Cardiac fibroblast (primary cell): ENCODE measurements at regions not wholly inside any gene's neighbourhood (a gene's known extent, or its start where the extent isn't known, plus 50 kb on each side); places are given as distances from the start of the nearest gene placed in this dataset.
A peak's percentile ranks its signal among the peaks of the same experiment; 100 is the strongest.

Experiments used
- DNase-seq, 2 donors: peaks; one replicate each; pipeline versions ENCODE4 v3.0.0 to v3.0.0-alpha.2; 2010; ENCODE audit warnings: low read depth in 2 of 2
- H3K4me3 ChIP-seq, 2 donors: replicated peaks in 1 of 2; 1 replicate in 1 of 2; 2 replicates in 1 of 2; pipeline ENCODE4 v1.5.1; 2011; ENCODE audit warnings: low read depth in 2 of 2, low read length in 2 of 2, mild to moderate bottlenecking in 2 of 2, moderate library complexity in 1 of 2
- TF ChIP-seq, protein P1 (sequence below): IDR thresholded peaks from one replicate; pipeline ENCODE4 v1.5.1; 2011; ENCODE audit warnings: low read depth, mild to moderate bottlenecking, low read length, inconsistent platforms

DNA sequence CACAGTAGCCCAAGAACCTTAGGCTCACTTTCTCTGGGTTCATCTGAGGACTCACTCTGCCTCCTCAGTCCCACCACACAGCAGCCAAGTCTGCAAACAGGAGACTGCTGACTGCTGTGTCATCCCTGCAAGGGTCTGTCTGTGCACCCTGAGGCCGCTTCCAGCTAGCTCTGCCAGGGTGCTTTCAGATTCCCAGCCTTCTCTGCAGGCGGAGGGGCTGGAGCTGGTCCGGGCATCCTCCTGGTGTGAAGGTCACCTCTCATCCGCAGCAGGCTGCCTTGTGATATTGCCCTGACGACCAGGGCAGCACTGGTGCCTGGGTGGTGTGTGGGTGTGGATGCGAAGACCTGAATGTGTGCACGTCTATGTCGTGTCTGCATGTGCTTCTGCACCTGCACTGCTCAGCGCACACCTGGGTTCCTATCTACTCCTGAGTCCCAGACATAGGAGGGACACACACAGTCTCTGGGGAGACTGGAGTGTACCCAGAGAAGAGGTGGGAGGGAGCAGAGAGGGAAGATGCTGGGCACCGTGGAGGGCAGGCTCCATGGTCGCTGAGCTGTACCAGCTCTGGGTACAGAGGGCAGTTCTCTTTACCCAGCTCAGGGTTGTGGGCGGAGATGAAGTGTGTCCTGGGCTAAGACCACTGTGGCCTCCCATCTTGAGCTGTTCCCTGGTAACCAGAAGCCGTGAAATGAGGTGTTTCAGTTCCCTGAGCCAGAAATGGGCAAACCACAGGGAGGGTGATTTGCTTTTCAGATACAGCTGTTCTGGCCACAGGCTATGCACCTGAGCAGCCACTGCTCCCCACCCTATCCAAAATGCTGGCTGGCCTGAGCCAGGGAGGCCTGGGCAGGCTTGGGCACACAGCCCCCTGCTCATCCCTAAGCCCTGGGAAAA lies 160.9 kb upstream of the CSF3R start:
- TF ChIP-seq, protein P1, sequence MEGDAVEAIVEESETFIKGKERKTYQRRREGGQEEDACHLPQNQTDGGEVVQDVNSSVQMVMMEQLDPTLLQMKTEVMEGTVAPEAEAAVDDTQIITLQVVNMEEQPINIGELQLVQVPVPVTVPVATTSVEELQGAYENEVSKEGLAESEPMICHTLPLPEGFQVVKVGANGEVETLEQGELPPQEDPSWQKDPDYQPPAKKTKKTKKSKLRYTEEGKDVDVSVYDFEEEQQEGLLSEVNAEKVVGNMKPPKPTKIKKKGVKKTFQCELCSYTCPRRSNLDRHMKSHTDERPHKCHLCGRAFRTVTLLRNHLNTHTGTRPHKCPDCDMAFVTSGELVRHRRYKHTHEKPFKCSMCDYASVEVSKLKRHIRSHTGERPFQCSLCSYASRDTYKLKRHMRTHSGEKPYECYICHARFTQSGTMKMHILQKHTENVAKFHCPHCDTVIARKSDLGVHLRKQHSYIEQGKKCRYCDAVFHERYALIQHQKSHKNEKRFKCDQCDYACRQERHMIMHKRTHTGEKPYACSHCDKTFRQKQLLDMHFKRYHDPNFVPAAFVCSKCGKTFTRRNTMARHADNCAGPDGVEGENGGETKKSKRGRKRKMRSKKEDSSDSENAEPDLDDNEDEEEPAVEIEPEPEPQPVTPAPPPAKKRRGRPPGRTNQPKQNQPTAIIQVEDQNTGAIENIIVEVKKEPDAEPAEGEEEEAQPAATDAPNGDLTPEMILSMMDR, result no peak
- no peak for DNase-seq
- no peak overlapping the region for H3K4me3 ChIP-seq

DNA sequence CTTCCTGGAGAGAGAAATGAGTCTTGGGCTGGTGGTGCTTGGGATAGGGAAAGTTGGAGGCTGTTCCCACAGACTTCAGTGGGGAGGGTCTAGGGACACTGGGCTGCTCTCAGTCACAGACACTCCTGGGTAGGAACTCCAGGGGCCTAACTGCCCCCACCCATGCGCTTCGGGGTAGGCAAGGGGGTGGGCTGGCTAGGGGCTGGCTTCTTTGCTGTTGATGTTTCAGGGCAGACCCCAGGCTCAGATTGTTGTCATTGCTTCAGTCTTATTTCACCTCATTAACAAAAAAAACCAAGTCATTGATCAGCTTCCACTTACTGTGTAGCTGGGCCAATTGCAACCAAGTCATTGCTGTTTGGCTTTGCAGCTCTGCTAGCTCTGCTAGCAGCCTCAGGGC lies 160.1 kb upstream of the CSF3R start:
- no peak overlapping the region for H3K4me3 ChIP-seq
- DNase-seq, result no peak
- TF ChIP-seq, protein P1, result no peak

DNA sequence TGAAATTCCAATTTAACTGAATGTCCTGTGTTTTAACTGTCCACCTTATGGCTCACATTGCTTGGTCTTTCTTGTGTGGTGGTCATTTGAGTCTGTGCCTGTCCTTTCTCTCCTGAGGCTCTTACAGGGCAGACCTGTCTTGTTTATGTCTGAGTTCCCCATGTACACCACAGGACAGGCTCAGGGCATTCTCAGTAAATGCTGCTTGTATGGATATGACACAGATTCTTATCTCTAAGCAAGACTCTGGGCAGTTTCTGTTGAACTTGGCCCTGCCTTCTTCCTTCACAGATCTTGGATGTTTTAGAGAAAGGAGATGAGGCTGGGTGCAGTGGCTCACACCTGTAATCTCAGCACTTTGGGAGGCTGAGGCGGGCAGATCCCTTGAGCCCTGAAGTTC lies 159.1 kb upstream of the CSF3R start:
- H3K4me3 ChIP-seq, result no peak overlapping the region
- TF ChIP-seq, protein P1, result no peak
- DNase-seq, result no peak

DNA sequence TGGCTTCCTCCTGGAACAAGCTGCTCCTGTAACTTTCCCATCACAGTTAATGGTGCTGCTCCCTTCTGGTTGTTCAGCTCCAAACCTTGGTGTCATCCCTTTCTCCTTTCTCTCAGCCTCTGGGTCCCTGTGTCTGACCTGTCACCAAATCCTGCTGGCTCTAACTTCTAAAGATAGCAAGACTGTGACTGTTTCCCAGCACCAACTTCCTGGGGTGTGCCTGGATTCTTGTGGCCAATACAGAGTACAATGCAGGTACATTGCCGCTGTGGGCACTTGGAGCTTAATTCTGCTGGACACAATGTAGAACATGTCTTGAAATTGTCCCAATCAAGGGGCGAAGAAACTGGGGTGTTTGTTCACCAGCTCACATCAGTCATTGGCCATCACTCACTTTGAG lies 156.7 kb upstream of the CSF3R start:
- H3K4me3 ChIP-seq, result no peak overlapping the region
- TF ChIP-seq, protein P1, result no peak
- no peak for DNase-seq

DNA sequence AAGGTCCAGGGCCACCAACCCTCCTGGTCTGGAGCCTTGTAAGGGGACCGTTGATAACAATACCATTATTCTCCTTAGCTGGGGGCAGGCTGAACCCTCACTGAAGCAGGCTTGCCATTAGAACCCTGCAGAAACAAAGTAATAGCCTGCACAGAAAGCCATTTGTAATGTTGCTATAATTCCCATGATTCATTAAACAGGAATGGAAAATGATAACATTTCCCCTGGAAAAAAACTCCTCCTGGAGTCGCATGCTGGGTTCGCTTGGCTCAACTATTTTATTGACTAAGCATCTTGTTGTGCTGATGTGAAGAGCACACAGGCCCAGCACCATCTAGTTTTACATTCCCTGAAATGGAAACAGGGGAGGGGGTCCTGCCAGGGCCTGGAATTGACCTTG lies 155.6 kb upstream of the CSF3R start:
- no peak overlapping the region for H3K4me3 ChIP-seq
- peak; percentile 5 to 12 for DNase-seq
- TF ChIP-seq, protein P1, result no peak

DNA sequence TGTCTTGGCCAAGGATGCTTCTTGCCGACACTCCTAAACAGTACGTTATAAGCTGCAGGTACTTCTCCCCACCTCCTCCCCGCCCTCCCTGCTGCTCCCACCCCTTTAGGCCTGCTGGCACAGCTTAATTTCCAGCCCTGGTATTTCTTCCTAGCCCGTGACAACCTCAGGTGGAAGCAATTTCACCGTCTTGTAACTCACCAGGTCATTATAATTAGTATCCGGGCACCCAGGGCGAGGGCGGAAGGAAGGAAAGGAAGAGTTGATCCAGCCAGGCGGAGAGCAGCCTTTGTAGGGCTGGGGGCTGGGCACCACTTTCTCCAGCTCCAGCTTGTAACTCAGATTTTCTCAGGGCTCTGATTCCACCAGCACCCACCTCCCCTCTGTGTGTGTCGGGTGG lies 153.5 kb upstream of the CSF3R start:
- TF ChIP-seq, protein P1, result no peak
- DNase-seq, result no peak

More for the DNA sequence above, 153.5 kb upstream of the CSF3R start:
- H3K4me3 ChIP-seq, result no peak overlapping the region
